ENCODE measurements at regions not wholly inside any gene's neighbourhood (a gene's known extent, or its start where the extent isn't known, plus 50 kb on each side); places are given as distances from the start of the nearest gene placed in this dataset.

- no peak for TF ChIP-seq POLR2A (IDR thresholded peaks at IDR 0.05)
- TF ChIP-seq, protein P1, sequence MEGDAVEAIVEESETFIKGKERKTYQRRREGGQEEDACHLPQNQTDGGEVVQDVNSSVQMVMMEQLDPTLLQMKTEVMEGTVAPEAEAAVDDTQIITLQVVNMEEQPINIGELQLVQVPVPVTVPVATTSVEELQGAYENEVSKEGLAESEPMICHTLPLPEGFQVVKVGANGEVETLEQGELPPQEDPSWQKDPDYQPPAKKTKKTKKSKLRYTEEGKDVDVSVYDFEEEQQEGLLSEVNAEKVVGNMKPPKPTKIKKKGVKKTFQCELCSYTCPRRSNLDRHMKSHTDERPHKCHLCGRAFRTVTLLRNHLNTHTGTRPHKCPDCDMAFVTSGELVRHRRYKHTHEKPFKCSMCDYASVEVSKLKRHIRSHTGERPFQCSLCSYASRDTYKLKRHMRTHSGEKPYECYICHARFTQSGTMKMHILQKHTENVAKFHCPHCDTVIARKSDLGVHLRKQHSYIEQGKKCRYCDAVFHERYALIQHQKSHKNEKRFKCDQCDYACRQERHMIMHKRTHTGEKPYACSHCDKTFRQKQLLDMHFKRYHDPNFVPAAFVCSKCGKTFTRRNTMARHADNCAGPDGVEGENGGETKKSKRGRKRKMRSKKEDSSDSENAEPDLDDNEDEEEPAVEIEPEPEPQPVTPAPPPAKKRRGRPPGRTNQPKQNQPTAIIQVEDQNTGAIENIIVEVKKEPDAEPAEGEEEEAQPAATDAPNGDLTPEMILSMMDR (IDR thresholded peaks at IDR 0.05), result no peak
- no peaks in the 10 kb centered on the region for H3K27me3 ChIP-seq
- no peaks in the 10 kb centered on the region for H3K9me3 ChIP-seq
- H3K4me1 ChIP-seq, result no peaks in the 10 kb centered on the region
- no peak overlapping the region for H3K4me3 ChIP-seq
- intact Hi-C loops (cut with DNase I; ENCODE audit: low total_unique reads), result no loop called here
- no peak overlapping the region for H3K27ac ChIP-seq
- DNase-seq, result no peak
- no peaks in the 10 kb centered on the region for H3K36me3 ChIP-seq (ENCODE audit: low read depth, missing control alignments)
Observed at GRCh38 chr11:115999437-115999836, 495.2 kb upstream of the CADM1 start.

DNA sequence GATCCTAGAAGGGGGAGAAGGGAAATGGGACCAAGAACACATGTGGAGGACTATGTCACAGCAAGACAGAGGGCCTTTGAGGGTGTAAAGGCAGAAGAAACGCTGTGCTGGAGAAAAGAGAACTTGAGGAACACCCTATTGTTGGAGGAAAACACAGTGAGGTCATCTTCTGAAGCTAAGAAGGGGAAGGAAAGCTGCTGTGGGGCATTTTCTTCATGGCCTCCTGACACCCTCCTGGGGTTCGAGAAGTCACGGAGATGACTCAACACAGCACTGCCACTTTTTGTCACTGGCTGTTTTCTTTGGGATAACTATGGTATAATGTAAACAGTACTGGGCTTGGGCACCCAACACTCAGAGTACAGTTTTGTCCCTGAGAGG lies 492.6 kb upstream of the CADM1 start:
- intact Hi-C loops (cut with DNase I; ENCODE audit: low total_unique reads), result no loop called here
- H3K9me3 ChIP-seq, result no peaks in the 10 kb centered on the region
- 77 to 90% methylated on average over 3 of the region's 3 CpGs for WGBS, 2 donors
- no peak for TF ChIP-seq POLR2A (IDR thresholded peaks at IDR 0.05)
- TF ChIP-seq, protein P1 (IDR thresholded peaks at IDR 0.05), result no peak
- no peak overlapping the region for H3K27ac ChIP-seq
- no peak for DNase-seq
- no peak overlapping the region for H3K4me3 ChIP-seq
- no peaks in the 10 kb centered on the region for H3K36me3 ChIP-seq (ENCODE audit: low read depth, missing control alignments)
- H3K27me3 ChIP-seq, result no peaks in the 10 kb centered on the region
- no peaks in the 10 kb centered on the region for H3K4me1 ChIP-seq

DNA sequence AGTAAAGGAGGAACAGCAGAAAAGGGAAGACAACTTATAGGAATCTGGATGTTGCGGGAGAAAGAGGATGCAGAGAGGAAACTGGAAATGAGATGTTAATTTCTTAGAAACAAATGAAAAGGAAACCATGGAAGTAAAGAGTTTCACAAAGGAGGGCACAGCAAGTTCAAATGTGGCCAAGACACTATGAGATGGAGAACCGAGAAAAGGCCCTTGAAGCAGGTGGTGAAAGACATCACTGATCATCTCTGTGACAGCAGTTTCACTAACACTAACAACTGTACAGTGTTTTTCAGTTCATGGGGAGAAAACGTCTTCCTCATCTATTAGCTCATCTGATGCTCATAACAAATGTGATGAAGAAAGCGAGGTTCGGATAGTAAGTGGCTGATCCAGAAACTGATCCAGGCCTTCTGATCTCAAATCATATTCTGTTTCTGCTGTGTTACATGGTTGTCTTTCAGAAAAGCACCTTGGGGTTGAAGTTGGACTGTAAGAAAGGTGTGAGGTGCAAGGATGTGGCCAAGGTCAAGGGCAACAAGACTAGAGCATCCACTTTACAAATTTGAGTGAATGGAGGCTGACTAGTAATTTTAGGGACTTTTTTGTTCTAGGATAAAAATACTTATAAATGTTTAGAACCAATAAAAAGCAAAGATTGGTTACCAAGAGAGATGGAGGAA lies 492.1 kb upstream of the CADM1 start:
- DNase-seq, result no peak
- Histone ChIP-seq H3K27me3 (no peaks in the 10 kb centered on the region), H3K4me1 (no peaks in the 10 kb centered on the region), H3K9me3 (no peaks in the 10 kb centered on the region), H3K4me3 (no peak overlapping the region), H3K36me3 (ENCODE audit: low read depth, missing control alignments) (no peaks in the 10 kb centered on the region), H3K27ac (no peak overlapping the region)
- TF ChIP-seq, protein P1 (IDR thresholded peaks at IDR 0.05), result no peak
- TF ChIP-seq POLR2A (IDR thresholded peaks at IDR 0.05), result no peak
- 91% methylated on average over 5 of the region's 5 CpGs for WGBS, 2 donors
- intact Hi-C loops (cut with DNase I; ENCODE audit: low total_unique reads), result no loop called here

- no peaks in the 10 kb centered on the region for H3K27me3 ChIP-seq
- no peak overlapping the region for H3K4me3 ChIP-seq
- DNase-seq, result no peak
- no peaks in the 10 kb centered on the region for H3K9me3 ChIP-seq
- no peaks in the 10 kb centered on the region for H3K4me1 ChIP-seq
- 92 to 93% methylated on average over 5 of the region's 5 CpGs for WGBS, 2 donors
- H3K36me3 ChIP-seq (ENCODE audit: low read depth, missing control alignments), result no peaks in the 10 kb centered on the region
- TF ChIP-seq POLR2A (IDR thresholded peaks at IDR 0.05), result no peak
- TF ChIP-seq, protein P1 (IDR thresholded peaks at IDR 0.05), result no peak
- H3K27ac ChIP-seq, result no peak overlapping the region
- intact Hi-C loops (cut with DNase I; ENCODE audit: low total_unique reads), result no loop called here
Observed at GRCh38 chr11:115993590-115993989, 489.4 kb upstream of the CADM1 start.

GRCh38 chr11:115990004-115990447 lies 485.8 kb upstream of the CADM1 start:
- no peaks in the 10 kb centered on the region for H3K4me1 ChIP-seq
- intact Hi-C loops (cut with DNase I; ENCODE audit: low total_unique reads), result no loop called here
- DNase-seq, result peak; percentile 63
- H3K27me3 ChIP-seq, result no peaks in the 10 kb centered on the region
- WGBS, 2 donors, result 31 to 51% methylated on average over 19 of the region's 19 CpGs
- peak overlapping the region; percentile 22 to 41 for H3K4me3 ChIP-seq
- H3K9me3 ChIP-seq, result no peaks in the 10 kb centered on the region
- TF ChIP-seq POLR2A (IDR thresholded peaks at IDR 0.05), result no peak
- TF ChIP-seq, protein P1 (IDR thresholded peaks at IDR 0.05), result peak; percentile 14 to 70 (median 41)
- no peaks in the 10 kb centered on the region for H3K36me3 ChIP-seq (ENCODE audit: low read depth, missing control alignments)
- no peak overlapping the region for H3K27ac ChIP-seq
